Activated T-helper 1 cell treated with anti-CD3 and anti-CD28 coated beads, Interleukin-12 subunit alpha, Interleukin-12 subunit beta, Interleukin-2, Interleukin-4 antibody, amounts not matched to agents 30 ng/mL and 10 ng/mL and 1 ng/mL, durations not matched to agents 14 hours and 24 hours and 36 hours (primary cell): ENCODE measurements at regions not wholly inside any gene's neighbourhood (a gene's known extent, or its start where the extent isn't known, plus 50 kb on each side); places are given as distances from the start of the nearest gene placed in this dataset.

Experiments used
- DNase-seq: peaks from one replicate; pipeline ENCODE4 v3.0.0; 2021; ENCODE audit warnings: low spot score
- H3K27ac Mint-ChIP-seq: one replicate; pipeline ENCODE4 v1.8.0; 2021; ENCODE audit warnings: mild to moderate bottlenecking, mixed read lengths
- H3K27me3 Mint-ChIP-seq: one replicate; pipeline ENCODE4 v1.8.0; 2022; ENCODE audit warnings: mild to moderate bottlenecking, moderate library complexity, mixed read lengths; ENCODE audit not compliant: insufficient read depth
- H3K36me3 Mint-ChIP-seq: one replicate; pipeline ENCODE4 v1.8.0; 2021; ENCODE audit warnings: low read depth, mixed read lengths
- H3K4me1 Mint-ChIP-seq: one replicate; pipeline ENCODE4 v1.8.0; 2021; ENCODE audit warnings: low read depth, mixed read lengths
- H3K4me3 Mint-ChIP-seq: one replicate; pipeline ENCODE4 v1.8.0; 2021; ENCODE audit warnings: mild to moderate bottlenecking, moderate library complexity, mixed read lengths
- H3K9me3 Mint-ChIP-seq: one replicate; pipeline ENCODE4 v1.8.0; 2021; ENCODE audit warnings: mixed read lengths
- intact Hi-C: fragments of 100-400 bp; cut with micrococcal nuclease; formaldehyde crosslinking; loops from one replicate; pipeline ENCODE4 v1.15.1; 2024

- DNase-seq = no peak
- no peak overlapping the region for H3K4me3 Mint-ChIP-seq
- intact Hi-C loops = loop anchor here (10.0 kb wide), 1 partner anchor 63 kb away; no protein-coding TSS in a partner anchor
- H3K9me3 Mint-ChIP-seq = no peaks in the 10 kb centered on the region
- no peaks in the 10 kb centered on the region for H3K36me3 Mint-ChIP-seq
- H3K27me3 Mint-ChIP-seq = no peaks in the 10 kb centered on the region
- H3K27ac Mint-ChIP-seq = no peak overlapping the region
- H3K4me1 Mint-ChIP-seq = no peaks in the 10 kb centered on the region
Observed at GRCh38 chr17:70872103-70872502, 702.8 kb downstream of the KCNJ2 start.

GRCh38 chr17:70875729-70876310 is 706.5 kb downstream of the KCNJ2 start:
- Mint-ChIP-seq H3K4me3 (no peak overlapping the region), H3K27ac (no peak overlapping the region), H3K27me3 (no peaks in the 10 kb centered on the region), H3K9me3 (no peaks in the 10 kb centered on the region), H3K4me1 (no peaks in the 10 kb centered on the region), H3K36me3 (no peaks in the 10 kb centered on the region)
- intact Hi-C loops = loop anchor here (10.0 kb wide), 1 partner anchor 59 kb away; no protein-coding TSS in a partner anchor
- no peak for DNase-seq

GRCh38 chr17:70878879-70879278 is 709.5 kb downstream of the KCNJ2 start:
- no peak overlapping the region for H3K27ac Mint-ChIP-seq
- H3K4me1 Mint-ChIP-seq = no peaks in the 10 kb centered on the region
- H3K4me3 Mint-ChIP-seq = no peak overlapping the region
- intact Hi-C loops = loop anchor here (10.0 kb wide), 1 partner anchor 56 kb away; no protein-coding TSS in a partner anchor
- peaks cover 5% of the 10 kb centered on the region for H3K9me3 Mint-ChIP-seq
- H3K27me3 Mint-ChIP-seq = no peaks in the 10 kb centered on the region
- DNase-seq = no peak
- H3K36me3 Mint-ChIP-seq = no peaks in the 10 kb centered on the region

- H3K9me3 Mint-ChIP-seq = peaks cover 5% of the 10 kb centered on the region
- H3K4me3 Mint-ChIP-seq = no peak overlapping the region
Observed at GRCh38 chr17:70879401-70879800, 710.1 kb downstream of the KCNJ2 start.

GRCh38 chr17:70881093-70881492 is 711.8 kb downstream of the KCNJ2 start:
- Mint-ChIP-seq H3K27me3 (no peaks in the 10 kb centered on the region), H3K36me3 (no peaks in the 10 kb centered on the region), H3K4me1 (no peaks in the 10 kb centered on the region), H3K4me3 (no peak overlapping the region), H3K27ac (no peak overlapping the region), H3K9me3 (peaks cover 5% of the 10 kb centered on the region)
- intact Hi-C loops = no loop called here
- no peak for DNase-seq

More at GRCh38 chr17:70879401-70879800, 710.1 kb downstream of the KCNJ2 start:
- intact Hi-C loops = loop anchor here (10.0 kb wide), 1 partner anchor 55 kb away; no protein-coding TSS in a partner anchor
- H3K36me3 Mint-ChIP-seq = no peaks in the 10 kb centered on the region
- H3K4me1 Mint-ChIP-seq = no peaks in the 10 kb centered on the region
- DNase-seq = no peak
- H3K27ac Mint-ChIP-seq = no peak overlapping the region
- no peaks in the 10 kb centered on the region for H3K27me3 Mint-ChIP-seq

GRCh38 chr17:70882504-70882903 is 713.2 kb downstream of the KCNJ2 start:
- H3K4me3 Mint-ChIP-seq = no peak overlapping the region
- H3K27ac Mint-ChIP-seq = no peak overlapping the region
- no peaks in the 10 kb centered on the region for H3K27me3 Mint-ChIP-seq
- peaks cover 5% of the 10 kb centered on the region for H3K9me3 Mint-ChIP-seq
- H3K4me1 Mint-ChIP-seq = no peaks in the 10 kb centered on the region
- intact Hi-C loops = no loop called here
- no peak for DNase-seq
- H3K36me3 Mint-ChIP-seq = no peaks in the 10 kb centered on the region

- Mint-ChIP-seq H3K4me1 (no peaks in the 10 kb centered on the region), H3K36me3 (no peaks in the 10 kb centered on the region), H3K4me3 (no peak overlapping the region), H3K27me3 (no peaks in the 10 kb centered on the region), H3K9me3 (peaks cover 11% of the 10 kb centered on the region), H3K27ac (no peak overlapping the region)
- no peak for DNase-seq
- intact Hi-C loops = no loop called here
Observed at GRCh38 chr17:70886648-70887047, 717.3 kb downstream of the KCNJ2 start.

- Mint-ChIP-seq H3K9me3 (peaks cover 8% of the 10 kb centered on the region), H3K4me3 (no peak overlapping the region), H3K27ac (no peak overlapping the region), H3K4me1 (no peaks in the 10 kb centered on the region), H3K27me3 (no peaks in the 10 kb centered on the region), H3K36me3 (no peaks in the 10 kb centered on the region)
- no peak for DNase-seq
- intact Hi-C loops = no loop called here
Observed at GRCh38 chr17:70888324-70888723, 719.0 kb downstream of the KCNJ2 start.

GRCh38 chr17:70891306-70891705 is 722.0 kb downstream of the KCNJ2 start:
- Mint-ChIP-seq H3K27me3 (no peaks in the 10 kb centered on the region), H3K36me3 (no peaks in the 10 kb centered on the region), H3K4me1 (no peaks in the 10 kb centered on the region), H3K9me3 (peaks cover 10% of the 10 kb centered on the region), H3K4me3 (no peak overlapping the region), H3K27ac (no peak overlapping the region)
- intact Hi-C loops = no loop called here
- no peak for DNase-seq

GRCh38 chr17:70892527-70892926 is 723.2 kb downstream of the KCNJ2 start:
- no peak for DNase-seq
- Mint-ChIP-seq H3K9me3 (peaks cover 13% of the 10 kb centered on the region), H3K36me3 (no peaks in the 10 kb centered on the region), H3K27me3 (no peaks in the 10 kb centered on the region), H3K27ac (no peak overlapping the region), H3K4me3 (no peak overlapping the region), H3K4me1 (no peaks in the 10 kb centered on the region)
- intact Hi-C loops = no loop called here

GRCh38 chr17:70896843-70897242 is 727.5 kb downstream of the KCNJ2 start:
- no peaks in the 10 kb centered on the region for H3K27me3 Mint-ChIP-seq
- peaks cover 21% of the 10 kb centered on the region for H3K9me3 Mint-ChIP-seq
- H3K27ac Mint-ChIP-seq = no peak overlapping the region
- no peak for DNase-seq
- no peak overlapping the region for H3K4me3 Mint-ChIP-seq
- no peaks in the 10 kb centered on the region for H3K4me1 Mint-ChIP-seq
- intact Hi-C loops = no loop called here
- H3K36me3 Mint-ChIP-seq = no peaks in the 10 kb centered on the region

- no peak overlapping the region for H3K4me3 Mint-ChIP-seq
- intact Hi-C loops = no loop called here
- no peaks in the 10 kb centered on the region for H3K4me1 Mint-ChIP-seq
- H3K36me3 Mint-ChIP-seq = no peaks in the 10 kb centered on the region
- no peak for DNase-seq
- H3K27ac Mint-ChIP-seq = no peak overlapping the region
- H3K27me3 Mint-ChIP-seq = no peaks in the 10 kb centered on the region
- H3K9me3 Mint-ChIP-seq = peaks cover 24% of the 10 kb centered on the region
Observed at GRCh38 chr17:70897446-70897845, 728.1 kb downstream of the KCNJ2 start.

GRCh38 chr17:70901870-70902269 is 732.5 kb downstream of the KCNJ2 start:
- no peak overlapping the region for H3K27ac Mint-ChIP-seq
- intact Hi-C loops = no loop called here
- H3K4me3 Mint-ChIP-seq = no peak overlapping the region
- H3K9me3 Mint-ChIP-seq = peaks cover 21% of the 10 kb centered on the region
- no peaks in the 10 kb centered on the region for H3K27me3 Mint-ChIP-seq
- H3K36me3 Mint-ChIP-seq = no peaks in the 10 kb centered on the region
- H3K4me1 Mint-ChIP-seq = no peaks in the 10 kb centered on the region
- no peak for DNase-seq

- no peak overlapping the region for H3K27ac Mint-ChIP-seq
- H3K4me1 Mint-ChIP-seq = no peaks in the 10 kb centered on the region
- H3K9me3 Mint-ChIP-seq = peaks cover 14% of the 10 kb centered on the region
- DNase-seq = no peak
- H3K36me3 Mint-ChIP-seq = no peaks in the 10 kb centered on the region
- no peak overlapping the region for H3K4me3 Mint-ChIP-seq
- intact Hi-C loops = no loop called here
- H3K27me3 Mint-ChIP-seq = no peaks in the 10 kb centered on the region
Observed at GRCh38 chr17:70905796-70906195, 736.5 kb downstream of the KCNJ2 start.
